ENCODE measurements at regions not wholly inside any gene's neighbourhood (a gene's known extent, or its start where the extent isn't known, plus 50 kb on each side); places are given as distances from the start of the nearest gene placed in this dataset.

DNA sequence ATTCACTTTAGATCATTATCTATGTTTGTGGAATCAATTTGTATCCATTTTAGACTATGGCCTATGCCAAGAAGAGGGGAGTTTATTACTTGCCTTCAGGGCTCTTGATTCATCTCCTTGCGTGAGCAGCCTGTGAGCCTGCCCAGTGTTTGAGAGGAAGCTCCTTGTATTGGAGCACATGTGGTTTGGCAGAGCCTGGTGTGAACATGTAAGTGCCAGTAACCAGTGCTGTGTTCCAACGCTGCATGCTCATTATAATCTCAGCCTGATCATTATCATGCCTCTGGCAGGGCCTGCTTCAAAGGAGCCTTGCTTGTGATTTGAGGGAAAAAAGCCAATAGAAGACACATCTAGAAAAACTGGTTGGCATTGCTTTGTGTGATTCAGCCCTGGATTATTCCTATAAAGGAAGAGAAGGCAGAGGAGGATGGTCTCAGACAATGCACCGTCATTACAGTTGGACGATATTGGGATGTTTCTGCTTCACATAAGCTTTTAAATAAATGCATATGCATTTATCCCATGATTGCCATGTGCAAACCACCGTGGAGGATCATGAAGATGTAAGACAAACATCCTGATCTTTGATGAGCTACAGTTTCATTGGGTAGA, 203.4 kb upstream of the AHR start:
- TF ChIP-seq, protein P1, sequence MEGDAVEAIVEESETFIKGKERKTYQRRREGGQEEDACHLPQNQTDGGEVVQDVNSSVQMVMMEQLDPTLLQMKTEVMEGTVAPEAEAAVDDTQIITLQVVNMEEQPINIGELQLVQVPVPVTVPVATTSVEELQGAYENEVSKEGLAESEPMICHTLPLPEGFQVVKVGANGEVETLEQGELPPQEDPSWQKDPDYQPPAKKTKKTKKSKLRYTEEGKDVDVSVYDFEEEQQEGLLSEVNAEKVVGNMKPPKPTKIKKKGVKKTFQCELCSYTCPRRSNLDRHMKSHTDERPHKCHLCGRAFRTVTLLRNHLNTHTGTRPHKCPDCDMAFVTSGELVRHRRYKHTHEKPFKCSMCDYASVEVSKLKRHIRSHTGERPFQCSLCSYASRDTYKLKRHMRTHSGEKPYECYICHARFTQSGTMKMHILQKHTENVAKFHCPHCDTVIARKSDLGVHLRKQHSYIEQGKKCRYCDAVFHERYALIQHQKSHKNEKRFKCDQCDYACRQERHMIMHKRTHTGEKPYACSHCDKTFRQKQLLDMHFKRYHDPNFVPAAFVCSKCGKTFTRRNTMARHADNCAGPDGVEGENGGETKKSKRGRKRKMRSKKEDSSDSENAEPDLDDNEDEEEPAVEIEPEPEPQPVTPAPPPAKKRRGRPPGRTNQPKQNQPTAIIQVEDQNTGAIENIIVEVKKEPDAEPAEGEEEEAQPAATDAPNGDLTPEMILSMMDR (IDR thresholded peaks at IDR 0.05; ENCODE audit: poor library complexity, severe bottlenecking), result no peak
- no peak for TF ChIP-seq TAF1 (IDR thresholded peaks at IDR 0.05; ENCODE audit: low read depth)
- TF ChIP-seq EZH2 (IDR thresholded peaks at IDR 0.05; ENCODE audit: borderline replicate concordance, insufficient read depth, low read length, poor library complexity, severe bottlenecking), result no peak

All from neural cell (in vitro differentiated cells).